ENCODE measurements at regions not wholly inside any gene's neighbourhood (a gene's known extent, or its start where the extent isn't known, plus 50 kb on each side); places are given as distances from the start of the nearest gene placed in this dataset.

DNA sequence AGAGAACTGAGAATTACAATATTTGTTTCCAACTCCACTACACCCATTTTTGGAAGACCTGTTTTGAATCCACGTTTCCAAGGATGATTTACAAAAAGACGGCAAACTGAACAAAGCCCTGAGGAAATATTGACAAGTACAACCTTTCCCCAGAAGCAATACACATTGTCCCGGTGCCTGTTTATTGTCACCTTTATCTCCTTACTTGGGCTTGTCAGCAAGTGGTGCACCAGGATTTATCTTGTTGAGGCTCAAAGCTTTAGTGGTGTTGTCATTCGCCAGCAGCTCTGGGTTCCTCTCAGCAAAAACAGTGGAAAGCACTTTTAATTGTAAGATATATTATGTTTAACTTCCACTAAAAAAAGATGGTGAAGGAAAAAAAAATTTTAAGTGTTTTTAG is 1191.9 kb upstream of the TENM4 start:
- TF ChIP-seq, protein P1, sequence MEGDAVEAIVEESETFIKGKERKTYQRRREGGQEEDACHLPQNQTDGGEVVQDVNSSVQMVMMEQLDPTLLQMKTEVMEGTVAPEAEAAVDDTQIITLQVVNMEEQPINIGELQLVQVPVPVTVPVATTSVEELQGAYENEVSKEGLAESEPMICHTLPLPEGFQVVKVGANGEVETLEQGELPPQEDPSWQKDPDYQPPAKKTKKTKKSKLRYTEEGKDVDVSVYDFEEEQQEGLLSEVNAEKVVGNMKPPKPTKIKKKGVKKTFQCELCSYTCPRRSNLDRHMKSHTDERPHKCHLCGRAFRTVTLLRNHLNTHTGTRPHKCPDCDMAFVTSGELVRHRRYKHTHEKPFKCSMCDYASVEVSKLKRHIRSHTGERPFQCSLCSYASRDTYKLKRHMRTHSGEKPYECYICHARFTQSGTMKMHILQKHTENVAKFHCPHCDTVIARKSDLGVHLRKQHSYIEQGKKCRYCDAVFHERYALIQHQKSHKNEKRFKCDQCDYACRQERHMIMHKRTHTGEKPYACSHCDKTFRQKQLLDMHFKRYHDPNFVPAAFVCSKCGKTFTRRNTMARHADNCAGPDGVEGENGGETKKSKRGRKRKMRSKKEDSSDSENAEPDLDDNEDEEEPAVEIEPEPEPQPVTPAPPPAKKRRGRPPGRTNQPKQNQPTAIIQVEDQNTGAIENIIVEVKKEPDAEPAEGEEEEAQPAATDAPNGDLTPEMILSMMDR (IDR thresholded peaks at IDR 0.05), result no peak
- no peak for TF ChIP-seq ZFX (IDR thresholded peaks at IDR 0.05; ENCODE audit: borderline replicate concordance)
